HCT116 (cell line): ENCODE measurements at regions not wholly inside any gene's neighbourhood (a gene's known extent, or its start where the extent isn't known, plus 50 kb on each side); places are given as distances from the start of the nearest gene placed in this dataset.

Experiments used
- CTCF ChIP-seq, 3 experiments: fragments of 200-600 bp in 1 of 3; sonication (generic) in 1 of 3; IDR thresholded peaks in 2 of 3; conservative IDR thresholded peaks in 1 of 3; 2 replicates each; pipeline ENCODE4 v1.5.1; 2012 to 2017; ENCODE audit warnings: low read depth in 2 of 3, low read length in 2 of 3, antibody characterized with exemption in 1 of 3, borderline replicate concordance in 1 of 3, control low read depth in 1 of 3, mild to moderate bottlenecking in 1 of 3, mixed read lengths in 1 of 3, mixed run types in 1 of 3, moderate library complexity in 1 of 3; ENCODE audit not compliant: insufficient read depth in 1 of 3
- EZH2phosphoT487 ChIP-seq: fragments of 200-600 bp; IDR thresholded peaks from 2 replicates; pipeline ENCODE4 v1.6.1; 2018; ENCODE audit warnings: antibody characterized with exemption, borderline replicate concordance
- POLR2AphosphoS5 ChIP-seq: IDR thresholded peaks from 2 replicates; pipeline ENCODE4 v1.6.1; 2011; ENCODE audit warnings: mild to moderate bottlenecking, low read depth, low read length, moderate library complexity
- SP1 ChIP-seq: IDR thresholded peaks from 2 replicates; pipeline ENCODE4 v1.6.1; 2012; ENCODE audit warnings: low read depth
- ZBTB33 ChIP-seq: IDR thresholded peaks from 2 replicates; pipeline ENCODE4 v1.6.1; 2011; ENCODE audit warnings: mild to moderate bottlenecking, low read length, moderate library complexity; ENCODE audit not compliant: insufficient replicate concordance; ENCODE audit errors: extremely low read depth
- ZNF274 ChIP-seq: fragments of 200-500 bp; sonication (Bioruptor generic); IDR thresholded peaks from 2 replicates; pipeline ENCODE4 v1.6.1; 2014; ENCODE audit warnings: mild to moderate bottlenecking, low read depth, low read length, inconsistent platforms

- no peak for TF ChIP-seq ZBTB33
- no peak for TF ChIP-seq CTCF (IDR thresholded peaks at IDR 0.05 in 2 of 3, conservative IDR thresholded peaks at IDR 0.05 in 1 of 3; ENCODE audit: borderline replicate concordance in 1 of 3, insufficient read depth in 1 of 3, low read depth in 2 of 3, low read length in 2 of 3)
- no peak for TF ChIP-seq POLR2AphosphoS5
- no peak for TF ChIP-seq ZNF274
- no peak for TF ChIP-seq SP1
- TF ChIP-seq EZH2phosphoT487 = no peak
These were observed 147.6 kb upstream of the FAM83B start for GRCh38 chr6:54698974-54699373.
